Endothelial cell of umbilical vein (primary cell): ENCODE measurements at regions not wholly inside any gene's neighbourhood (a gene's known extent, or its start where the extent isn't known, plus 50 kb on each side); places are given as distances from the start of the nearest gene placed in this dataset.

Source experiments
- BruUV-seq: library from RNA; stranded (reverse); fragments of 400-500 nt; replicated peaks from 2 replicates; lab custom pipeline; 2021; lab: Mats Ljungman, UMichigan
- CTCF ChIA-PET: fragments of 300-600, 350-600 bp; sonication (Branson Sonifier 250); formaldehyde crosslinking; loops from one replicate; lab custom pipeline; 2021; ENCODE audit warnings: antibody characterized with exemption, inconsistent platforms; lab: Charles Lee
- POLR2A ChIA-PET: fragments of 300-600, 350-600 bp; sonication (Branson Sonifier 250); formaldehyde crosslinking; loops from one replicate; lab custom pipeline; 2021; ENCODE audit warnings: antibody characterized with exemption, inconsistent platforms; lab: Charles Lee
- DNase-seq: peaks from one replicate; pipeline ENCODE4 v3.0.0-alpha.2; 2011; ENCODE audit warnings: low read depth, low spot score
- FAIRE-seq: peaks from 2 replicates; lab custom pipeline; 2011; peaks lifted over from hg19 to GRCh38; lab: Jason Lieb, UNC
- H2AFZ ChIP-seq: 2 replicates; pipeline ENCODE4 v1.6.0; 2012; ENCODE audit warnings: low read depth, low read length, control low read depth, inconsistent platforms
- H3K27ac ChIP-seq: 2 replicates; pipeline ENCODE4 v1.5.1; 2011; ENCODE audit warnings: low read depth, mild to moderate bottlenecking, control low read depth, low read length, moderate library complexity; ENCODE audit not compliant: insufficient read depth
- H3K27me3 ChIP-seq, 2 experiments: 2 replicates each; pipeline versions ENCODE4 v1.6.0 to v1.6.1; 2011; ENCODE audit warnings: low read length in 2 of 2, mixed read lengths in 1 of 2; ENCODE audit not compliant: control insufficient read depth in 2 of 2, insufficient read depth in 2 of 2
- H3K36me3 ChIP-seq, 2 experiments: 2 replicates in 1 of 2; 3 replicates in 1 of 2; pipeline ENCODE4 v1.5.1; 2011; ENCODE audit warnings: low read length in 2 of 2, mild to moderate bottlenecking in 1 of 2, moderate library complexity in 1 of 2; ENCODE audit not compliant: control insufficient read depth in 2 of 2, insufficient read depth in 2 of 2; ENCODE audit errors: extremely low read depth in 1 of 2
- H3K4me1 ChIP-seq: 3 replicates; pipeline ENCODE4 v1.5.1; 2011; ENCODE audit warnings: mild to moderate bottlenecking, low read length; ENCODE audit not compliant: control insufficient read depth, insufficient read depth; ENCODE audit errors: extremely low read depth
- H3K4me2 ChIP-seq: 2 replicates; pipeline ENCODE4 v1.6.1; 2011; ENCODE audit warnings: low read length, control low read depth, mixed read lengths; ENCODE audit not compliant: insufficient read depth
- H3K4me3 ChIP-seq, 3 experiments: fragments of 200-600 bp in 1 of 3; sonication (generic), shearing (Covaris generic) in 1 of 3; replicated peaks in 1 of 3; 2 replicates each; pipeline ENCODE4 v1.5.1; 2011 to 2016; ENCODE audit warnings: control low read depth in 3 of 3, low read length in 3 of 3, mild to moderate bottlenecking in 2 of 3, inconsistent platforms in 1 of 3, low read depth in 1 of 3, moderate library complexity in 1 of 3; ENCODE audit not compliant: insufficient read depth in 1 of 3
- H3K79me2 ChIP-seq: 2 replicates; pipeline ENCODE4 v1.6.0; 2012; ENCODE audit warnings: low read length, inconsistent platforms; ENCODE audit not compliant: control insufficient read depth, insufficient read depth
- H3K9ac ChIP-seq: replicated peaks from 2 replicates; pipeline ENCODE3; 2011; ENCODE audit warnings: low read length, control low read depth; ENCODE audit not compliant: insufficient read depth; ENCODE audit errors: extremely low read depth
- H3K9me1 ChIP-seq: replicated peaks from 3 replicates; pipeline ENCODE4 v1.6.0; 2011; ENCODE audit warnings: mild to moderate bottlenecking, low read length; ENCODE audit not compliant: control insufficient read depth, insufficient read depth; ENCODE audit errors: extremely low read depth
- H3K9me3 ChIP-seq: replicated peaks from 2 replicates; pipeline ENCODE4 v1.5.1; 2012; ENCODE audit warnings: low read length, inconsistent platforms; ENCODE audit not compliant: control insufficient read depth, insufficient read depth
- H4K20me1 ChIP-seq: replicated peaks from 2 replicates; pipeline ENCODE3; 2011; ENCODE audit warnings: mild to moderate bottlenecking, low read length; ENCODE audit not compliant: control insufficient read depth, insufficient read depth; ENCODE audit errors: extremely low read depth
- EZH2 ChIP-seq: IDR thresholded peaks from 2 replicates; pipeline ENCODE4 v1.6.1; 2012; ENCODE audit warnings: borderline replicate concordance, low read depth, mild to moderate bottlenecking, moderate library complexity, low read length, inconsistent platforms; ENCODE audit not compliant: severe bottlenecking
- FOS ChIP-seq: IDR thresholded peaks from 2 replicates; pipeline ENCODE4 v1.6.1; 2011; ENCODE audit warnings: mild to moderate bottlenecking, low read length, moderate library complexity, borderline replicate concordance; ENCODE audit not compliant: insufficient read depth
- GATA2 ChIP-seq: IDR thresholded peaks from 2 replicates; pipeline ENCODE4 v1.7.0; 2011; ENCODE audit warnings: low read depth, mild to moderate bottlenecking, moderate library complexity, mixed read lengths, low read length; ENCODE audit not compliant: insufficient read length, insufficient read depth
- JUN ChIP-seq: IDR thresholded peaks from 2 replicates; pipeline ENCODE4 v1.6.1; 2011; ENCODE audit warnings: borderline replicate concordance, low read depth; ENCODE audit not compliant: insufficient read length, insufficient read depth
- MYC ChIP-seq: IDR thresholded peaks from one replicate; pipeline ENCODE4 v1.6.1; 2011; ENCODE audit warnings: mild to moderate bottlenecking, low read depth, low read length
- POLR2A ChIP-seq: IDR thresholded peaks from 2 replicates; pipeline ENCODE4 v1.6.1; 2012; ENCODE audit warnings: low read depth, mild to moderate bottlenecking, control low read depth, low read length
- POLR2AphosphoS5 ChIP-seq: IDR thresholded peaks from 2 replicates; pipeline ENCODE4 v1.6.1; 2012; ENCODE audit warnings: low read depth, mild to moderate bottlenecking, control low read depth, low read length, moderate library complexity; ENCODE audit not compliant: insufficient read depth
- dilution Hi-C: fragments of 300-500 bp; cut with MboI; formaldehyde crosslinking; loops from one replicate; pipeline ENCODE4 v1.15.0; 2019; ENCODE audit warnings: low sequenced_read_pairs; ENCODE audit not compliant: extremely low pct_ligation_motif_present
- intact Hi-C: fragments of 100-400 bp; cut with micrococcal nuclease; formaldehyde crosslinking; loops from one replicate; pipeline ENCODE4 v1.10.0; 2022
- TF ChIP-seq, protein P1 (sequence below), 2 donors: IDR thresholded peaks; 1 replicate in 1 of 2; 2 replicates in 1 of 2; pipeline ENCODE4 v1.5.1; 2011; ENCODE audit warnings: low read length in 2 of 2, mild to moderate bottlenecking in 2 of 2, moderate library complexity in 2 of 2, control low read depth in 1 of 2, inconsistent platforms in 1 of 2, low read depth in 1 of 2; ENCODE audit not compliant: insufficient read depth in 1 of 2; ENCODE audit errors: extremely low read depth in 1 of 2
- TF ChIP-seq, protein P2 (sequence below): IDR thresholded peaks from 2 replicates; pipeline ENCODE4 v1.6.1; 2011; ENCODE audit not compliant: insufficient read depth, insufficient read length

DNA sequence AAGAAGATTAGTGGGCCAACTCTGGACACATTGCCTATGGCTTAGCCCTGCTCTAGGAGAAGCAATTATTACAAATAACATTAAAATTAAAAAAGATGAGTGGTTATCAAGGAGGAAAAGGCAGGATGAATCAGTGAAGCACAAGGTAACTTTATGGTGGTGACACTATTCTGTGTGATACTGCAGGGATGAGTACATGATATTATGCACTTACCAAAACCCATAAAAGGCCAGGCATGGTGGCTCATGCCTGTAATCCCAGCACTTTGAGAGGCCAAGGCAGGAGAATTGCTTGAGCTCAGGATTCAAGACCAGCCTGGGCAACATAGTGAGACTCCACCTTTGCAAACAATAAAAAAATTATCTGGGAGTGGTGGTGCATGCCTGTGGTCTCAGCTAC, 344.3 kb upstream of the CDIN1 start:
- FAIRE-seq (no peak), DNase-seq (no peak)
- H3K9me3 ChIP-seq = no peaks in the 10 kb centered on the region
- TF ChIP-seq POLR2A = no peak
- no peak for TF ChIP-seq POLR2AphosphoS5
- TF ChIP-seq EZH2 = no peak
- TF ChIP-seq, protein P1, sequence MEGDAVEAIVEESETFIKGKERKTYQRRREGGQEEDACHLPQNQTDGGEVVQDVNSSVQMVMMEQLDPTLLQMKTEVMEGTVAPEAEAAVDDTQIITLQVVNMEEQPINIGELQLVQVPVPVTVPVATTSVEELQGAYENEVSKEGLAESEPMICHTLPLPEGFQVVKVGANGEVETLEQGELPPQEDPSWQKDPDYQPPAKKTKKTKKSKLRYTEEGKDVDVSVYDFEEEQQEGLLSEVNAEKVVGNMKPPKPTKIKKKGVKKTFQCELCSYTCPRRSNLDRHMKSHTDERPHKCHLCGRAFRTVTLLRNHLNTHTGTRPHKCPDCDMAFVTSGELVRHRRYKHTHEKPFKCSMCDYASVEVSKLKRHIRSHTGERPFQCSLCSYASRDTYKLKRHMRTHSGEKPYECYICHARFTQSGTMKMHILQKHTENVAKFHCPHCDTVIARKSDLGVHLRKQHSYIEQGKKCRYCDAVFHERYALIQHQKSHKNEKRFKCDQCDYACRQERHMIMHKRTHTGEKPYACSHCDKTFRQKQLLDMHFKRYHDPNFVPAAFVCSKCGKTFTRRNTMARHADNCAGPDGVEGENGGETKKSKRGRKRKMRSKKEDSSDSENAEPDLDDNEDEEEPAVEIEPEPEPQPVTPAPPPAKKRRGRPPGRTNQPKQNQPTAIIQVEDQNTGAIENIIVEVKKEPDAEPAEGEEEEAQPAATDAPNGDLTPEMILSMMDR (IDR thresholded peaks at IDR 0.05; ENCODE audit: extremely low read depth in 1 of 2, insufficient read depth in 1 of 2, low read depth in 1 of 2, low read length in 2 of 2) = no peak
- no peak for TF ChIP-seq MYC
- no peak for TF ChIP-seq GATA2
- no peak for TF ChIP-seq JUN
- no peak for TF ChIP-seq FOS
- TF ChIP-seq, protein P2, sequence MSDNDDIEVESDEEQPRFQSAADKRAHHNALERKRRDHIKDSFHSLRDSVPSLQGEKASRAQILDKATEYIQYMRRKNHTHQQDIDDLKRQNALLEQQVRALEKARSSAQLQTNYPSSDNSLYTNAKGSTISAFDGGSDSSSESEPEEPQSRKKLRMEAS = no peak
- H3K9me1 ChIP-seq = no peaks in the 10 kb centered on the region
- POLR2A ChIA-PET = no interaction called here
- no peaks in the 10 kb centered on the region for H3K4me1 ChIP-seq
- H2AFZ ChIP-seq = no peak overlapping the region
- intact Hi-C loops (no loop called here), dilution Hi-C loops (no loop called here)
- peaks cover 0 to 2% of the 10 kb centered on the region in 2 experiments for H3K27me3 ChIP-seq
- no peak overlapping the region for H3K4me3 ChIP-seq
- H3K27ac ChIP-seq = no peak overlapping the region
- no peak overlapping the region for H3K4me2 ChIP-seq
- CTCF ChIA-PET = interaction anchor here (1.0 kb wide), 1 partner anchor 13 kb away, joined by 3 read pairs; no protein-coding TSS in a partner anchor
- no peaks in the 10 kb centered on the region for H3K36me3 ChIP-seq
- H3K9ac ChIP-seq = no peak overlapping the region
- H4K20me1 ChIP-seq = no peaks in the 10 kb centered on the region
- H3K79me2 ChIP-seq = no peaks in the 10 kb centered on the region
- no TSS peak for BruUV-seq
